Fibroblast of the aortic adventitia (primary cell): ENCODE measurements at regions not wholly inside any gene's neighbourhood (a gene's known extent, or its start where the extent isn't known, plus 50 kb on each side); places are given as distances from the start of the nearest gene placed in this dataset.
"Not testable (repeated sequence)": the region's sequence is repeated elsewhere in the genome, so short reads cannot be mapped to it uniquely, and the experiment has no call there.

Experiments
- DNase-seq: peaks from one replicate; pipeline ENCODE4 v3.0.0-alpha.2; 2010; ENCODE audit warnings: low read depth
- H3K4me3 ChIP-seq: 2 replicates; pipeline ENCODE4 v1.5.1; 2011; ENCODE audit warnings: low read depth, mild to moderate bottlenecking, control low read depth, low read length, moderate library complexity
- TF ChIP-seq, protein P1 (sequence below): IDR thresholded peaks from 2 replicates; pipeline ENCODE4 v1.5.1; 2011; ENCODE audit warnings: mild to moderate bottlenecking, low read length, control low read depth, inconsistent platforms; ENCODE audit not compliant: insufficient read depth

DNA sequence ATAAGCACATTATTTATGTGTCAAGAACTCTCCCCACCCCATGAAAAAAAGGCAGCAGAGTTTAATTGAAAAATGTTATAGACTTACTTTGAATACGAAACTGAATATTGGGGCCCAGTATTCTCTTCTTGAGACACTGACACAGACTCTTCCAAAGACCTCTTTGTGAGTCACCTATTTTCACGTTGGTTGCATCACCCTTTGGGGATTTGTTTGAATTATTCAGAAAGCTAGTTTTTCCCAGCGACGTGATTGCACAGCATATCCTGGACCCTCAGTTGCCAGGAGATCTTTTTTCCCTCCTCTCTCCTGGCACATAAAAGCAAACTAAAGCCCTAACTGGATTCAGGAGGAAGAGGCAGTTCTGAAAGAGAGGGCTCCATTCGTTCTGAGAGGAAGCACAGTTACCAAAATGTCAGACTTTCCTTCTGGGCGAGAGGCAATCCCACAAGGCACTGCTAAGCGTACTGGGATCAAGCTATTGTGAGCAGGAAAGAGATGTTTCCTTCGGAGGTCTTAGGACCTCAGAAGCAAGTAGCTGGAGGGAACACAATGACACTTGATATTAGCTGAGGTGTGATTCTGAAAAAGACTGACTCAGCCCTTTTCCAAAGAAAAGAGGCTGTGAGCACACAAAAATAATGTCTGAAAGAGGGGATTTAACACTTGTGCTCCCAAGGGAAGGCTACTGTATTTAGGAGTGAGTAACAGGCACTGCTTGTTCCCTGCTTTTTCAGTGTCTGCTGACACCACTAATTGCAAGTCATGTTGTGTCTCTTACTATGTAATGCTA lies 65.8 kb upstream of the CADPS start:
- no peak overlapping the region for H3K4me3 ChIP-seq
- TF ChIP-seq, protein P1, sequence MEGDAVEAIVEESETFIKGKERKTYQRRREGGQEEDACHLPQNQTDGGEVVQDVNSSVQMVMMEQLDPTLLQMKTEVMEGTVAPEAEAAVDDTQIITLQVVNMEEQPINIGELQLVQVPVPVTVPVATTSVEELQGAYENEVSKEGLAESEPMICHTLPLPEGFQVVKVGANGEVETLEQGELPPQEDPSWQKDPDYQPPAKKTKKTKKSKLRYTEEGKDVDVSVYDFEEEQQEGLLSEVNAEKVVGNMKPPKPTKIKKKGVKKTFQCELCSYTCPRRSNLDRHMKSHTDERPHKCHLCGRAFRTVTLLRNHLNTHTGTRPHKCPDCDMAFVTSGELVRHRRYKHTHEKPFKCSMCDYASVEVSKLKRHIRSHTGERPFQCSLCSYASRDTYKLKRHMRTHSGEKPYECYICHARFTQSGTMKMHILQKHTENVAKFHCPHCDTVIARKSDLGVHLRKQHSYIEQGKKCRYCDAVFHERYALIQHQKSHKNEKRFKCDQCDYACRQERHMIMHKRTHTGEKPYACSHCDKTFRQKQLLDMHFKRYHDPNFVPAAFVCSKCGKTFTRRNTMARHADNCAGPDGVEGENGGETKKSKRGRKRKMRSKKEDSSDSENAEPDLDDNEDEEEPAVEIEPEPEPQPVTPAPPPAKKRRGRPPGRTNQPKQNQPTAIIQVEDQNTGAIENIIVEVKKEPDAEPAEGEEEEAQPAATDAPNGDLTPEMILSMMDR: no peak
- DNase-seq: peak; percentile 39

GRCh38 chr3:62942227-62942626 lies 67.0 kb upstream of the CADPS start:
- H3K4me3 ChIP-seq: no peak overlapping the region
- no peak for DNase-seq
- TF ChIP-seq, protein P1: no peak

- no peak overlapping the region for H3K4me3 ChIP-seq
- no peak for DNase-seq
- TF ChIP-seq, protein P1: no peak
These were observed 67.5 kb upstream of the CADPS start for GRCh38 chr3:62942764-62943163.

- H3K4me3 ChIP-seq: no peak overlapping the region
- TF ChIP-seq, protein P1: no peak
- no peak for DNase-seq
These were observed 73.7 kb upstream of the CADPS start for GRCh38 chr3:62948921-62949320.

GRCh38 chr3:62950210-62950609 lies 75.0 kb upstream of the CADPS start:
- DNase-seq: no peak
- TF ChIP-seq, protein P1: no peak
- no peak overlapping the region for H3K4me3 ChIP-seq

- no peak for DNase-seq
These were observed 75.9 kb upstream of the CADPS start for GRCh38 chr3:62951037-62951613.

DNA sequence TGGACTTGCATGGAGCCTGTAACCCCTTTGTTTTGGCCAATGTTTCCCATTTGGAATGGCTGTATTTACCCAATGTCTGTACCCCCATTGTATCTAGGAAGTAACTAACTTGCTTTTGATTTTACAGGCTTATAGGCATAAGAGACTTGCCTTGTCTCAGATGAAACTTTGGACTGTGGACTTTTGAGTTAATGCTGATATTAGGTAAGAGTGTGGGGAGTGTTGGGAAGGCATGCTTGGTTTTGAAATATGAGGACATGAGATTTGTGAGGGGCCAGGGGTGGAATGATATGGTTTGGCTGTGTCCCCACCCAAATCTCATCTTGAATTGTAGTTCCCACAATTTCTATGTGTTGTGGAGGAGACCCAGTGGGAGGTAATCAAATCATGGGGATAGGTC lies 76.7 kb upstream of the CADPS start:
- not testable (repeated sequence) for H3K4me3 ChIP-seq, DNase-seq

More at GRCh38 chr3:62951037-62951613, 75.9 kb upstream of the CADPS start:
- H3K4me3 ChIP-seq: no peak overlapping the region
- TF ChIP-seq, protein P1: no peak
